ENCODE measurements at regions not wholly inside any gene's neighbourhood (a gene's known extent, or its start where the extent isn't known, plus 50 kb on each side); places are given as distances from the start of the nearest gene placed in this dataset.

DNA sequence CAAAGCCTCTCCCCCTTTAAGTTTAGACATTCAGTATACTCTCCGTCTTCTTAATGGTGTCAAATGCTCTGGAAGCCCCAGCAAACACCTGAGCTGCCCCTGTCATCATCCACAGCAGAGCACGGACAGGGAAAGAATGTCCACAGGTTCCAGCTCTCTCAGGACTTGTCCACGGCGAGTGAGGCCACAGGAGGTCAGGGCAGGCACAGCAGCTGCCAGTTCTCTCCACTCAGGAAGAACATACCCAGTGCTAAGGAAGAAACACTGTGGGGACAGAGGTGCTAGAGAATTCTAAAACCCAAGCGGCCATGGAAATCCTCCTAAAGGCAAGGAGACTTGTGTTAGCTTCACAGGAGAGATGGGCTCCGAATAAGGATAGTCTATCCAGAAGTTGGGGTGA is 132.0 kb upstream of the SERP2 start:
- TF ChIP-seq, protein P1, sequence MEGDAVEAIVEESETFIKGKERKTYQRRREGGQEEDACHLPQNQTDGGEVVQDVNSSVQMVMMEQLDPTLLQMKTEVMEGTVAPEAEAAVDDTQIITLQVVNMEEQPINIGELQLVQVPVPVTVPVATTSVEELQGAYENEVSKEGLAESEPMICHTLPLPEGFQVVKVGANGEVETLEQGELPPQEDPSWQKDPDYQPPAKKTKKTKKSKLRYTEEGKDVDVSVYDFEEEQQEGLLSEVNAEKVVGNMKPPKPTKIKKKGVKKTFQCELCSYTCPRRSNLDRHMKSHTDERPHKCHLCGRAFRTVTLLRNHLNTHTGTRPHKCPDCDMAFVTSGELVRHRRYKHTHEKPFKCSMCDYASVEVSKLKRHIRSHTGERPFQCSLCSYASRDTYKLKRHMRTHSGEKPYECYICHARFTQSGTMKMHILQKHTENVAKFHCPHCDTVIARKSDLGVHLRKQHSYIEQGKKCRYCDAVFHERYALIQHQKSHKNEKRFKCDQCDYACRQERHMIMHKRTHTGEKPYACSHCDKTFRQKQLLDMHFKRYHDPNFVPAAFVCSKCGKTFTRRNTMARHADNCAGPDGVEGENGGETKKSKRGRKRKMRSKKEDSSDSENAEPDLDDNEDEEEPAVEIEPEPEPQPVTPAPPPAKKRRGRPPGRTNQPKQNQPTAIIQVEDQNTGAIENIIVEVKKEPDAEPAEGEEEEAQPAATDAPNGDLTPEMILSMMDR (IDR thresholded peaks at IDR 0.05), result no peak
- TF ChIP-seq ZFX (IDR thresholded peaks at IDR 0.05; ENCODE audit: borderline replicate concordance), result no peak

Measured in 22Rv1 (cell line).